ENCODE measurements at regions not wholly inside any gene's neighbourhood (a gene's known extent, or its start where the extent isn't known, plus 50 kb on each side); places are given as distances from the start of the nearest gene placed in this dataset.

GRCh38 chr3:194773771-194774455, 88.2 kb downstream of the FAM43A start:
- no peak for TF ChIP-seq CTCF (IDR thresholded peaks at IDR 0.05)
- no peak for TF ChIP-seq EZH2 (IDR thresholded peaks at IDR 0.05)
- no peak for TF ChIP-seq EZH2phosphoT487 (IDR thresholded peaks at IDR 0.05)
